ENCODE measurements at regions not wholly inside any gene's neighbourhood (a gene's known extent, or its start where the extent isn't known, plus 50 kb on each side); places are given as distances from the start of the nearest gene placed in this dataset.

DNA sequence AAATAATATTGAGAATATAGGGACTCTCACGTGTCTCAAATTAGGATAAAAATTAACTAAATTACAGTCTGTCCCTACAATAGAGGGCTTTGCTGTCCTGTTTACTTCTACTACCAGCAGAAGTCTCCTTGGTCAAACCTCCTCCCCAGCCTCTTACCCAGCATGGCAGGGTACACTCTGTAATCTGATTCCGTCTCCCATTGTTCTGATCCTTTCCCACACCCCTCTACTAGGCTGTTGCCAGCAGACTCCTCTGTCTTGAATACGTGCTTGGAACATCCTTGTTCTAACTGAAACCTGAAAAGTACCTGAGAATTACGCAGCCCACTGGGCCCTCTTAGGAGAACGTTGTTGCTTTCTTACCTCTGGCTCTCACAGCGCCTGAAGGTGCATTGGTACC, 112.2 kb upstream of the PREP start:
- TF ChIP-seq, protein P1, sequence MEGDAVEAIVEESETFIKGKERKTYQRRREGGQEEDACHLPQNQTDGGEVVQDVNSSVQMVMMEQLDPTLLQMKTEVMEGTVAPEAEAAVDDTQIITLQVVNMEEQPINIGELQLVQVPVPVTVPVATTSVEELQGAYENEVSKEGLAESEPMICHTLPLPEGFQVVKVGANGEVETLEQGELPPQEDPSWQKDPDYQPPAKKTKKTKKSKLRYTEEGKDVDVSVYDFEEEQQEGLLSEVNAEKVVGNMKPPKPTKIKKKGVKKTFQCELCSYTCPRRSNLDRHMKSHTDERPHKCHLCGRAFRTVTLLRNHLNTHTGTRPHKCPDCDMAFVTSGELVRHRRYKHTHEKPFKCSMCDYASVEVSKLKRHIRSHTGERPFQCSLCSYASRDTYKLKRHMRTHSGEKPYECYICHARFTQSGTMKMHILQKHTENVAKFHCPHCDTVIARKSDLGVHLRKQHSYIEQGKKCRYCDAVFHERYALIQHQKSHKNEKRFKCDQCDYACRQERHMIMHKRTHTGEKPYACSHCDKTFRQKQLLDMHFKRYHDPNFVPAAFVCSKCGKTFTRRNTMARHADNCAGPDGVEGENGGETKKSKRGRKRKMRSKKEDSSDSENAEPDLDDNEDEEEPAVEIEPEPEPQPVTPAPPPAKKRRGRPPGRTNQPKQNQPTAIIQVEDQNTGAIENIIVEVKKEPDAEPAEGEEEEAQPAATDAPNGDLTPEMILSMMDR (IDR thresholded peaks at IDR 0.05; ENCODE audit: low read depth, low read length, poor library complexity, severe bottlenecking), result no peak
- no peak for TF ChIP-seq EZH2phosphoT487 (IDR thresholded peaks at IDR 0.05; ENCODE audit: borderline replicate concordance, low read length)

Measured in DOHH2 (cell line).